Esophagus muscularis mucosa (tissue), 4 donors: ENCODE measurements at regions not wholly inside any gene's neighbourhood (a gene's known extent, or its start where the extent isn't known, plus 50 kb on each side); places are given as distances from the start of the nearest gene placed in this dataset.

ENCODE experiments used
- DNase-seq: peaks from one replicate; pipeline ENCODE4 v3.0.0-alpha.2; 2017; ENCODE audit errors: extremely low spot score
- H3K27ac ChIP-seq, 4 donors: fragments of 200-600 bp; sonication (generic); replicated peaks in 1 of 4; 1 replicate in 3 of 4; 2 replicates in 1 of 4; pipeline ENCODE4 v1.5.1; 2016 to 2019; ENCODE audit warnings: mild to moderate bottlenecking in 1 of 4
- H3K27me3 ChIP-seq, 4 donors: fragments of 200-600 bp; sonication (generic); one replicate each; pipeline versions ENCODE4 v1.5.1 to v1.6.0; 2016 to 2019
- H3K36me3 ChIP-seq, 4 donors: fragments of 200-600 bp; sonication (generic); one replicate each; pipeline ENCODE4 v1.5.1; 2016 to 2019
- H3K4me1 ChIP-seq, 4 donors: fragments of 200-600 bp; sonication (generic); one replicate each; pipeline ENCODE4 v1.5.1; 2016 to 2019
- H3K4me3 ChIP-seq, 4 donors: fragments of 200-600 bp; sonication (generic); 1 replicate in 2 of 4; 2 replicates in 2 of 4; pipeline ENCODE4 v1.5.1; 2016 to 2019; ENCODE audit warnings: mild to moderate bottlenecking in 4 of 4, moderate library complexity in 1 of 4
- H3K9me3 ChIP-seq, 4 donors: fragments of 200-600 bp; sonication (generic); 1 replicate in 3 of 4; 2 replicates in 1 of 4; pipeline ENCODE4 v1.5.1; 2016 to 2019
- CTCF ChIP-seq, 3 experiments: fragments of 200-600 bp in 2 of 3; fragments of 450-650 bp in 1 of 3; sonication (generic) in 2 of 3; IDR thresholded peaks; one replicate each; pipeline ENCODE4 v1.5.1; 2017 to 2019; ENCODE audit warnings: antibody characterized with exemption in 3 of 3, mild to moderate bottlenecking in 2 of 3, moderate library complexity in 1 of 3
- EP300 ChIP-seq: sonication (generic); formaldehyde crosslinking; IDR thresholded peaks from one replicate; pipeline ENCODE4 v1.6.1; 2017; ENCODE audit warnings: antibody characterized with exemption
- POLR2A ChIP-seq: fragments of 450-650 bp; IDR thresholded peaks from one replicate; pipeline ENCODE4 v1.6.1; 2017; ENCODE audit warnings: antibody characterized with exemption, moderate library complexity, mild to moderate bottlenecking, low read depth
- POLR2AphosphoS5 ChIP-seq, 2 donors: sonication (generic); formaldehyde crosslinking; IDR thresholded peaks; one replicate each; pipeline ENCODE4 v1.6.1; 2017; ENCODE audit warnings: antibody characterized with exemption in 2 of 2
- WGBS: methylation state at CpG from one replicate; pipeline ENCODE4 v1.1.5; 2018; 5-methylcytosine and 5-hydroxymethylcytosine counted together
- intact Hi-C: fragments of 100-400 bp; cut with DNase I; formaldehyde crosslinking; loops from one replicate; pipeline ENCODE4 v1.15.1; 2023

- TF ChIP-seq POLR2A, result no peak
- TF ChIP-seq POLR2AphosphoS5 (IDR thresholded peaks at IDR 0.05), result no peak
- TF ChIP-seq EP300, result no peak
- no peak for TF ChIP-seq CTCF (IDR thresholded peaks at IDR 0.05)
- Histone ChIP-seq H3K4me1 (no peaks in the 10 kb centered on the region), H3K27me3 (peaks cover 0 to 3% (median 0%) of the 10 kb centered on the region in 4 donors), H3K9me3 (no peaks in the 10 kb centered on the region), H3K4me3 (no peak overlapping the region), H3K27ac (no peak overlapping the region), H3K36me3 (no peaks in the 10 kb centered on the region)
- intact Hi-C loops, result no loop called here
- WGBS, result 87% methylated on average over 4 of the region's 4 CpGs
- DNase-seq, result no peak
Observed at GRCh38 chr4:121226362-121226761, 62.2 kb upstream of the TNIP3 start.

GRCh38 chr4:121221608-121222007 is 57.5 kb upstream of the TNIP3 start:
- Histone ChIP-seq H3K27ac (no peak overlapping the region), H3K4me1 (no peaks in the 10 kb centered on the region), H3K4me3 (no peak overlapping the region), H3K27me3 (peaks cover 0 to 3% (median 0%) of the 10 kb centered on the region in 4 donors), H3K9me3 (no peaks in the 10 kb centered on the region), H3K36me3 (no peaks in the 10 kb centered on the region)
- intact Hi-C loops, result no loop called here
- no peak for DNase-seq
- TF ChIP-seq POLR2AphosphoS5 (IDR thresholded peaks at IDR 0.05) (no peak), POLR2A (no peak), EP300 (no peak)
- WGBS, result 45% methylated on average over 1 of the region's 1 CpG

GRCh38 chr4:121221201-121221600 is 57.1 kb upstream of the TNIP3 start:
- 76% methylated on average over 1 of the region's 1 CpG for WGBS
- H3K36me3 ChIP-seq, result no peaks in the 10 kb centered on the region
- H3K9me3 ChIP-seq, result no peaks in the 10 kb centered on the region
- TF ChIP-seq CTCF (IDR thresholded peaks at IDR 0.05) (no peak), POLR2AphosphoS5 (IDR thresholded peaks at IDR 0.05) (no peak), POLR2A (no peak), EP300 (no peak)
- no peak for DNase-seq
- H3K27me3 ChIP-seq, result peaks cover 0 to 3% (median 0%) of the 10 kb centered on the region in 4 donors
- no peaks in the 10 kb centered on the region for H3K4me1 ChIP-seq
- H3K4me3 ChIP-seq, result no peak overlapping the region
- no peak overlapping the region for H3K27ac ChIP-seq
- intact Hi-C loops, result no loop called here

- TF ChIP-seq CTCF (IDR thresholded peaks at IDR 0.05) (no peak), POLR2AphosphoS5 (IDR thresholded peaks at IDR 0.05) (no peak), POLR2A (no peak), EP300 (no peak)
- DNase-seq, result no peak
Observed at GRCh38 chr4:121220698-121221097, 56.6 kb upstream of the TNIP3 start.

GRCh38 chr4:121219227-121219626 is 55.1 kb upstream of the TNIP3 start:
- no peaks in the 10 kb centered on the region for H3K9me3 ChIP-seq
- intact Hi-C loops, result no loop called here
- no peaks in the 10 kb centered on the region for H3K36me3 ChIP-seq
- no peaks in the 10 kb centered on the region for H3K4me1 ChIP-seq
- 26% methylated on average over 1 of the region's 1 CpG for WGBS
- DNase-seq, result no peak
- peaks cover 0 to 3% (median 0%) of the 10 kb centered on the region in 4 donors for H3K27me3 ChIP-seq
- TF ChIP-seq EP300 (no peak), POLR2AphosphoS5 (IDR thresholded peaks at IDR 0.05) (no peak)
- no peak overlapping the region for H3K4me3 ChIP-seq
- H3K27ac ChIP-seq, result no peak overlapping the region

More at GRCh38 chr4:121220698-121221097, 56.6 kb upstream of the TNIP3 start:
- Histone ChIP-seq H3K36me3 (no peaks in the 10 kb centered on the region), H3K4me1 (no peaks in the 10 kb centered on the region), H3K27me3 (peaks cover 0 to 3% (median 0%) of the 10 kb centered on the region in 4 donors), H3K27ac (no peak overlapping the region), H3K4me3 (no peak overlapping the region), H3K9me3 (no peaks in the 10 kb centered on the region)
- intact Hi-C loops, result no loop called here
- 76% methylated on average over 5 of the region's 5 CpGs for WGBS

GRCh38 chr4:121217351-121217750 is 53.2 kb upstream of the TNIP3 start:
- H3K27me3 ChIP-seq, result no peaks in the 10 kb centered on the region
- no peaks in the 10 kb centered on the region for H3K4me1 ChIP-seq
- 56% methylated on average over 2 of the region's 2 CpGs for WGBS
- TF ChIP-seq POLR2AphosphoS5 (IDR thresholded peaks at IDR 0.05) (no peak), CTCF (IDR thresholded peaks at IDR 0.05) (no peak)
- intact Hi-C loops, result no loop called here
- DNase-seq, result no peak
- H3K36me3 ChIP-seq, result no peaks in the 10 kb centered on the region
- no peak overlapping the region for H3K4me3 ChIP-seq
- H3K9me3 ChIP-seq, result no peaks in the 10 kb centered on the region
- no peak overlapping the region for H3K27ac ChIP-seq
